Astrocyte of the cerebellum (primary cell): ENCODE measurements at regions not wholly inside any gene's neighbourhood (a gene's known extent, or its start where the extent isn't known, plus 50 kb on each side); places are given as distances from the start of the nearest gene placed in this dataset.

ENCODE experiments used
- DNase-seq: peaks from one replicate; pipeline ENCODE4 v3.0.0-alpha.2; 2011; ENCODE audit warnings: low read depth
- H3K4me3 ChIP-seq: 2 replicates; pipeline ENCODE4 v1.5.1; 2011; ENCODE audit warnings: mild to moderate bottlenecking, low read depth, low read length, moderate library complexity
- in situ Hi-C: cut with HindIII; loops from 2 replicates; pipeline ENCODE4 v1.10.0; 2017; ENCODE audit warnings: low sequenced_read_pairs
- TF ChIP-seq, protein P1 (sequence below): IDR thresholded peaks from 2 replicates; pipeline ENCODE4 v1.5.1; 2012; ENCODE audit warnings: low read length, low read depth, moderate library complexity, mild to moderate bottlenecking; ENCODE audit errors: missing control alignments

DNA sequence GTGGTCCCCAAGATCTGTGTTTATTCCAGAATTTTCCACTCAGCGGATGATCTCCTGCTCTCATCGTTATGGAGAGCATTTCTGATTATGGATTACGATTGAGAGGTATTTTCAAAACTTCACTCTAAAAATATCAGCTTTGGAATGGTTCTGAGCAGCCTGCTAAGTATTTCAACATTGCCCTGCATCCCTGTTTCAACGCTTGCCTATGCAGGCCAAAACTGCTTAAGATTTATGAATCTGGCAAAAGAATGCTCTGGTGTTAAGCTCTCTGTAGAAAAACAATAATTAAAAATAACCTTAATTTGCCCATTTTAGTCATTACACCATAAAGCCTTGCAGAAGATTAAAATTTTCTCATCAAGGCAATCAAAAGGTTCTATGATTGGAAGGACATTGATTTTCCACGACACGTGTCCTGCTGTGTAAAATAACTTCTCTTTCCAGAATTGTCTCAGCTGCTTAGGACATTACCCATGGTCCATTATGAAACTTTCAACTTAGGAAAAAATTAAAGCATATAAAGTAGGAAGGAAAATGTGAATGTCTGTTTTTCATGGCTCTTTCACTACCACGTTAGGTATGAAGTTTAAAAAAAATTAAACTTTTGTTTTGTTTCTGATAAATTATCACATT lies 229.9 kb downstream of the ACKR3 start:
- no peak for DNase-seq
- in situ Hi-C loops = loop anchor here (5.0 kb wide), 1 partner anchor 83 kb away; no protein-coding TSS in a partner anchor
- no peak overlapping the region for H3K4me3 ChIP-seq
- TF ChIP-seq, protein P1, sequence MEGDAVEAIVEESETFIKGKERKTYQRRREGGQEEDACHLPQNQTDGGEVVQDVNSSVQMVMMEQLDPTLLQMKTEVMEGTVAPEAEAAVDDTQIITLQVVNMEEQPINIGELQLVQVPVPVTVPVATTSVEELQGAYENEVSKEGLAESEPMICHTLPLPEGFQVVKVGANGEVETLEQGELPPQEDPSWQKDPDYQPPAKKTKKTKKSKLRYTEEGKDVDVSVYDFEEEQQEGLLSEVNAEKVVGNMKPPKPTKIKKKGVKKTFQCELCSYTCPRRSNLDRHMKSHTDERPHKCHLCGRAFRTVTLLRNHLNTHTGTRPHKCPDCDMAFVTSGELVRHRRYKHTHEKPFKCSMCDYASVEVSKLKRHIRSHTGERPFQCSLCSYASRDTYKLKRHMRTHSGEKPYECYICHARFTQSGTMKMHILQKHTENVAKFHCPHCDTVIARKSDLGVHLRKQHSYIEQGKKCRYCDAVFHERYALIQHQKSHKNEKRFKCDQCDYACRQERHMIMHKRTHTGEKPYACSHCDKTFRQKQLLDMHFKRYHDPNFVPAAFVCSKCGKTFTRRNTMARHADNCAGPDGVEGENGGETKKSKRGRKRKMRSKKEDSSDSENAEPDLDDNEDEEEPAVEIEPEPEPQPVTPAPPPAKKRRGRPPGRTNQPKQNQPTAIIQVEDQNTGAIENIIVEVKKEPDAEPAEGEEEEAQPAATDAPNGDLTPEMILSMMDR = no peak

DNA sequence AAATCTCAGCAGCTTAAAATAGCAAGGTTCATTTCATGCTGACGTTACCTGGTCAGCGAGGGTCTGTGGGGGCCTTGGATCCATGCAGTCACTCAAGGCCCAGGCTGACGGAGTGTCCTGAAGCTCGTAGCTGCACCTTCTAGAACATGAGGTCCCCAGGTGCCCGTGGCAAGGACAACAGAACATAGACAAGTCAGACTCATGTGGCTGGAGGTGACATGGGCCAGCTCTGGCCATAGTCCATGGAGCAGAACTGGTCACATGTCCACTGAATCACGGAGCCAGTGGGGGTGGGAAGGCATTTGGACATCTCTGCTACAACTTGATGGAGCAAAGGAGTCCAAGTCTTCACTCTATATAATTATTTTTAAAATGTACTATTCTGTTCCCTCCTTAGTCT lies 233.2 kb downstream of the ACKR3 start:
- in situ Hi-C loops = no loop called here
- DNase-seq = no peak
- TF ChIP-seq, protein P1 = no peak
- H3K4me3 ChIP-seq = no peak overlapping the region

DNA sequence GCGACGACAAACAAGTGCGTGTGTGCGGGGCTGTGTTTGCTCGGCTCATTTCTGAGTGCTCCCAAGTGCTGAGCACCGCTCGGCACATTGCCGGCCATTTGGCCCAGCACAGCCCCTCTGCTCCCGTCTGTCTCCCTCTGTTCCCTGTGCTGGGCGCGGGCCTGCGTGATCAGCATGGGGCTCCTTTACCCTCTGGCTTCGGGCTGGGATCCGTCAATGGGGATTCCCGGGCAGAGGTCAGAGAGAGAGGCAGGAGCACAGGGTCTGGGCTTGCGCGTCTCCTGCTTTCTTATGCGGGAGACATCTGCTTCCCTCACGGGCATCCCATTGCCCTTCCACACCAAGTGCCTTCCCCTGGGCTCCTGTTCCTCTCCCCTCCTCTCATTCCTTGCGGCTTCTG lies 234.0 kb downstream of the ACKR3 start:
- in situ Hi-C loops = no loop called here
- H3K4me3 ChIP-seq = no peak overlapping the region
- TF ChIP-seq, protein P1 = no peak
- no peak for DNase-seq

DNA sequence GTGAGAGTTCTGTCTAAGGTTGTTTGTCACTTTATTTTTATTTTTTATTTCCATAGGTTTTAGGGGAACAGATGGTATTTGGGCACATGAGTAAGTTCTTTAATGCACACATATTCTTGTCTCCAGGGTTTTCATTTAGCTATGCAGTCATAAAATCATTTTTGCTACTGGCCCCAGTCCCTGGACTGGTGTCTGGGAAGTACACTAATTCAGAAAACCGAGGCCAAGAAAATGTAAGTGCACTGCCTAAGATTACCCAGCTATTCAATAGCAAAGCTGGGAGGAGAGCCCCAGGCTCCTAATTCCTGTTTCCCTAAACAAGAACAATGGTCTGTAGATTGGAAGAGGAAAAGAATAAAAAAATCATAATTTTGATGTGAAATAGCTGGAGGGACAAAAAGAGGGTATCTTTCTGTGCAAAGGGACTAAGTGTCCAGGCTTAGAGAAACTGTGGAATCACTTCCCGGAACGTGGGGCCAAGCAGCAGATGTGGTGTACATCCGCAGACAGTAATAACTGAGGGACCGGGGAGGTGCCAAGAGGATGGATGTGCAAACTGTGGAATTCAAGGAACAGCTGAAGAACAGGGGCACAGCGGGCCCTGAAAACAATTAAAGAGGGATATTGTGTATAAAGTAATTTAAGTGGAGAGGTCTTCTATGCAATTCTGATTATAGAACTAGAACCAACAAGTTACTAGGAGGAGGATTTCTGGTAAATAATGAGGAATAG lies 236.3 kb downstream of the ACKR3 start:
- TF ChIP-seq, protein P1 = no peak
- H3K4me3 ChIP-seq = no peak overlapping the region
- DNase-seq = no peak
- in situ Hi-C loops = no loop called here

DNA sequence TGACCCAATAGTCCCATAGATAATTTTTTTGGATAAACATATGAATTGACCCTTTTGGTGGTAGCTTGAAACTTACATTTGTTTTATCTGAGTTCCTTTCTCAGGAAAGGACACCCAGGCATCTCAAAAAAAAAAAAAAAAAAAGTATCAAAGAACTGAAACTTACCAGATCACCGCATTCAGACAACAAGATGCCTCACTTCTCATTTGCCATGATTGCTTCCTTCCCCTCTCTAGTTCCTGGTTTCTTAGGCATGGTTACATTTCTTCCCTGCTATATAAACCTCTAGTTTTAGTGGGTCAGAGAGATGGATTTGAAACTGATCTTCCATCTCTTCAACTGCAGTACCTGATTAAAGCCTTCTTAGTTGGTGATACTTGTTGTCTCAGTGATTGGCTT lies 240.1 kb downstream of the ACKR3 start:
- H3K4me3 ChIP-seq = no peak overlapping the region
- in situ Hi-C loops = no loop called here
- TF ChIP-seq, protein P1 = no peak
- DNase-seq = no peak

DNA sequence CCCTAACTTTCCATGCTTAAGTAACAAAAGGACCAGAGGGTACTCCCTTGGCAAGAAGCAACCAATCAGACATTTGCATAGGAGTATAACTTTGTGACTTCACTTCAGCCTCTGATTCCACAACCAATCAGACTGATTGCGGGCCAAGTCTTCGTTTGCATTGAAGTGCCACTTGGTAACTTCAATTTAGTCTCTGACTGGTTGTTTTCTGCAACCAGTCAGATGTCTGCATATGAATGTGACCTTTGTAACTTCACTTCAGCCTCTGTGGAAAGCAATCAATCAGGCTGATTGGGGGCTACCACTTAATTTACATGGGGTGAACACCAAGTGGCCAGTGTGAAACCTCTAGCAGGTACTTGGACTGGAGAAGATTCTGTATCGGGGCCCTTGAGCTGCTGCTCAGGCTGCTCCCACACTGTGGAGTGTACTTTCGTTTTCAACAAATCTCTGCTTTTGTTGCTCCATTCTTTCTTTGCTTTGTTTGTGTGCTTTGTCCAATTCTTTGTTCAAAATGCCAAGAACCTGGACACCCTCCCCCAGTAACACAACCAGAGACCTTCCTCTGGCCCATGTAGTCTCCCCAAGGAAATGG lies 241.5 kb downstream of the ACKR3 start:
- in situ Hi-C loops = no loop called here
- H3K4me3 ChIP-seq = no peak overlapping the region
- TF ChIP-seq, protein P1 = no peak
- no peak for DNase-seq
